H9 (cell line): ENCODE measurements at regions not wholly inside any gene's neighbourhood (a gene's known extent, or its start where the extent isn't known, plus 50 kb on each side); places are given as distances from the start of the nearest gene placed in this dataset.

Source experiments
- DNase-seq: peaks from one replicate; pipeline ENCODE4 v3.0.0-alpha.2; 2017
- H2AFZ ChIP-seq: one replicate; pipeline ENCODE4 v1.6.1; 2013; ENCODE audit warnings: mild to moderate bottlenecking, low read length, control low read depth, moderate library complexity
- H2AK5ac ChIP-seq: 2 replicates; pipeline ENCODE4 v1.6.1; 2013; ENCODE audit warnings: low read length, control low read depth, mixed read lengths; ENCODE audit not compliant: insufficient read length
- H2BK120ac ChIP-seq: one replicate; pipeline ENCODE4 v1.6.1; 2013; ENCODE audit warnings: low read depth, mild to moderate bottlenecking, low read length, control low read depth, inconsistent platforms; ENCODE audit not compliant: poor library complexity, severe bottlenecking
- H2BK12ac ChIP-seq: 2 replicates; pipeline ENCODE4 v1.6.1; 2013; ENCODE audit warnings: low read length, control low read depth, mixed read lengths, low read depth; ENCODE audit not compliant: insufficient read length
- H2BK15ac ChIP-seq: 2 replicates; pipeline ENCODE4 v1.6.1; 2013; ENCODE audit warnings: low read depth, low read length, control low read depth
- H2BK20ac ChIP-seq: one replicate; pipeline ENCODE4 v1.6.1; 2013; ENCODE audit warnings: low read depth, mild to moderate bottlenecking, low read length, control low read depth, inconsistent platforms; ENCODE audit not compliant: poor library complexity, severe bottlenecking
- H2BK5ac ChIP-seq: 2 replicates; pipeline ENCODE4 v1.6.1; 2013; ENCODE audit warnings: low read length, control low read depth, mixed read lengths; ENCODE audit not compliant: insufficient read length
- H3K14ac ChIP-seq: 2 replicates; pipeline ENCODE4 v1.6.1; 2013; ENCODE audit warnings: low read length, control low read depth; ENCODE audit not compliant: insufficient read depth
- H3K18ac ChIP-seq: 2 replicates; pipeline ENCODE4 v1.6.1; 2013; ENCODE audit warnings: low read depth, mild to moderate bottlenecking, mixed read lengths, low read length, control low read depth; ENCODE audit not compliant: insufficient read length
- H3K23ac ChIP-seq: 2 replicates; pipeline ENCODE4 v1.6.1; 2013; ENCODE audit warnings: low read length, control low read depth, mixed read lengths, low read depth; ENCODE audit not compliant: insufficient read length
- H3K23me2 ChIP-seq: 2 replicates; pipeline ENCODE4 v1.6.1; 2013; ENCODE audit warnings: low read depth, mild to moderate bottlenecking, mixed read lengths, low read length, control low read depth; ENCODE audit not compliant: insufficient read length, poor library complexity, severe bottlenecking
- H3K27ac ChIP-seq: 2 replicates; pipeline ENCODE4 v1.5.1; 2013; ENCODE audit warnings: low read length, control low read depth, mixed read lengths, low read depth; ENCODE audit not compliant: insufficient read length
- H3K27me3 ChIP-seq: 2 replicates; pipeline ENCODE4 v1.6.1; 2013; ENCODE audit warnings: low read length, control low read depth, inconsistent platforms; ENCODE audit not compliant: insufficient read depth
- H3K4ac ChIP-seq: 2 replicates; pipeline ENCODE4 v1.6.1; 2013; ENCODE audit warnings: low read depth, mild to moderate bottlenecking, control low read depth, inconsistent platforms, low read length, moderate library complexity
- H3K4me1 ChIP-seq: 2 replicates; pipeline ENCODE4 v1.6.1; 2013; ENCODE audit warnings: low read length, control low read depth, inconsistent platforms; ENCODE audit not compliant: insufficient read depth
- H3K4me2 ChIP-seq: 2 replicates; pipeline ENCODE4 v1.6.1; 2013; ENCODE audit warnings: low read length, control low read depth, mixed read lengths; ENCODE audit not compliant: insufficient read length, insufficient read depth
- H3K56ac ChIP-seq: 2 replicates; pipeline ENCODE4 v1.6.1; 2013; ENCODE audit warnings: low read depth, mild to moderate bottlenecking, mixed read lengths, low read length, control low read depth; ENCODE audit not compliant: insufficient read length
- H3K79me1 ChIP-seq: 2 replicates; pipeline ENCODE4 v1.6.1; 2013; ENCODE audit warnings: low read depth, mild to moderate bottlenecking, moderate library complexity, low read length, control low read depth, inconsistent platforms; ENCODE audit not compliant: insufficient read depth, poor library complexity, severe bottlenecking
- H3K79me2 ChIP-seq: 2 replicates; pipeline ENCODE4 v1.6.1; 2013; ENCODE audit warnings: low read length, control low read depth, inconsistent platforms; ENCODE audit not compliant: insufficient read depth
- H3K9ac ChIP-seq: 2 replicates; pipeline ENCODE4 v1.6.1; 2013; ENCODE audit warnings: low read length, control low read depth, mixed read lengths; ENCODE audit not compliant: insufficient read length; ENCODE audit errors: extremely low read depth
- H3K9me3 ChIP-seq: one replicate; pipeline ENCODE4 v1.6.1; 2013; ENCODE audit warnings: low read depth, low read length, inconsistent platforms; ENCODE audit not compliant: control insufficient read depth
- H3T11ph ChIP-seq: one replicate; pipeline ENCODE4 v1.6.1; 2013; ENCODE audit warnings: mild to moderate bottlenecking, low read length, control low read depth, inconsistent platforms
- H4K20me1 ChIP-seq: one replicate; pipeline ENCODE4 v1.6.1; 2013; ENCODE audit not compliant: control insufficient read depth, insufficient read length, insufficient read depth
- H4K5ac ChIP-seq: 2 replicates; pipeline ENCODE4 v1.6.1; 2013; ENCODE audit warnings: low read depth, mild to moderate bottlenecking, mixed read lengths, low read length, control low read depth; ENCODE audit not compliant: insufficient read length
- H4K8ac ChIP-seq: replicated peaks from 2 replicates; pipeline ENCODE4 v1.6.1; 2013; ENCODE audit warnings: low read length, control low read depth, mixed read lengths, low read depth; ENCODE audit not compliant: insufficient read length
- H4K91ac ChIP-seq: 2 replicates; pipeline ENCODE4 v1.6.1; 2013; ENCODE audit warnings: low read depth, mild to moderate bottlenecking, moderate library complexity, mixed read lengths, low read length, control low read depth; ENCODE audit not compliant: insufficient read length
- H3K27ac Mint-ChIP-seq, 3 experiments: 2 replicates in 2 of 3; 3 replicates in 1 of 3; pipeline ENCODE4 v1.8.0; 2020 to 2021; ENCODE audit warnings: mixed read lengths in 3 of 3, mild to moderate bottlenecking in 1 of 3, moderate library complexity in 1 of 3
- H3K27me3 Mint-ChIP-seq: 2 replicates; pipeline ENCODE4 v1.8.0; 2021; ENCODE audit warnings: low read depth, mild to moderate bottlenecking, moderate library complexity, mixed read lengths
- H3K36me3 Mint-ChIP-seq, 3 experiments: 2 replicates in 2 of 3; 3 replicates in 1 of 3; pipeline ENCODE4 v1.8.0; 2020 to 2021; ENCODE audit warnings: low read depth in 3 of 3, mixed read lengths in 3 of 3; ENCODE audit not compliant: insufficient read depth in 1 of 3
- H3K4me1 Mint-ChIP-seq, 2 experiments: 2 replicates each; pipeline ENCODE4 v1.8.0; 2020; ENCODE audit warnings: mixed read lengths in 2 of 2
- H3K4me3 Mint-ChIP-seq, 2 experiments: 2 replicates in 1 of 2; 3 replicates in 1 of 2; pipeline ENCODE4 v1.8.0; 2020 to 2021; ENCODE audit warnings: mild to moderate bottlenecking in 2 of 2, mixed read lengths in 2 of 2, moderate library complexity in 1 of 2
- H3K9me3 Mint-ChIP-seq, 2 experiments: 2 replicates in 1 of 2; 3 replicates in 1 of 2; pipeline ENCODE4 v1.8.0; 2020; ENCODE audit warnings: mild to moderate bottlenecking in 2 of 2, mixed read lengths in 2 of 2, moderate library complexity in 1 of 2
- WGBS: extraction: QIAGEN DNeasy Blood & Tissue Kit; methylation state at CpG from one replicate; pipeline ENCODE4 v1.1.7; 2013; ENCODE audit warnings: missing lambda C conversion rate, low lambda C conversion rate, mixed read lengths; ENCODE audit not compliant: insufficient read length; ENCODE audit errors: extremely low coverage; 5-methylcytosine and 5-hydroxymethylcytosine counted together
- TF ChIP-seq, protein P1 (sequence below): fragments of 200-600 bp; sonication (generic); conservative IDR thresholded peaks from 3 replicates; pipeline ENCODE4 v1.8.0; 2021; ENCODE audit warnings: antibody characterized with exemption, mild to moderate bottlenecking

DNA sequence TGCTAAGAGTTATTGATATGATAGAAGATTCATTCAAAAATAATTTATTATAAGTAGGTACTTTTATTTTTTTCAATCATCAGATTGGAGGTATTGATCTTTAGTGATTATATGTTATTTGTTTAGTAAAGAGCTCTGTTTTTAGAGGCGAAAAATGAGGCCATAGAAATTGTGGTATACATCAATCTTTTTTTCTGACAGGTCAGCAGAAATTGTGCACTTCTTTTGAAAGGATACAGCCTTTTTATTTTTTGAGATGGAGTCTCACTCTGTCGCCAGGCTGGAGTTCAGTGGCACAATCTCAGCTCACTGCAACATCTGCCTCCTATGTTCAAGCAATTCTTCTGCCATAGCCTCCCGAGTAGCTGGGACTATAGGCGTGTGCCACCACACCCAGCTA, 292.1 kb downstream of the BAMBI start:
- H2BK120ac ChIP-seq: no peak overlapping the region
- no peak overlapping the region for H3K27ac Mint-ChIP-seq
- no peak overlapping the region for H3K23ac ChIP-seq
- H4K5ac ChIP-seq: no peak overlapping the region
- H3K23me2 ChIP-seq: no peaks in the 10 kb centered on the region
- WGBS: no CpG with 5 or more reads among the region's 4 CpGs
- no peaks in the 10 kb centered on the region for H4K20me1 ChIP-seq
- H4K8ac ChIP-seq: no peak overlapping the region
- no peak overlapping the region for H3K27ac ChIP-seq
- TF ChIP-seq, protein P1, sequence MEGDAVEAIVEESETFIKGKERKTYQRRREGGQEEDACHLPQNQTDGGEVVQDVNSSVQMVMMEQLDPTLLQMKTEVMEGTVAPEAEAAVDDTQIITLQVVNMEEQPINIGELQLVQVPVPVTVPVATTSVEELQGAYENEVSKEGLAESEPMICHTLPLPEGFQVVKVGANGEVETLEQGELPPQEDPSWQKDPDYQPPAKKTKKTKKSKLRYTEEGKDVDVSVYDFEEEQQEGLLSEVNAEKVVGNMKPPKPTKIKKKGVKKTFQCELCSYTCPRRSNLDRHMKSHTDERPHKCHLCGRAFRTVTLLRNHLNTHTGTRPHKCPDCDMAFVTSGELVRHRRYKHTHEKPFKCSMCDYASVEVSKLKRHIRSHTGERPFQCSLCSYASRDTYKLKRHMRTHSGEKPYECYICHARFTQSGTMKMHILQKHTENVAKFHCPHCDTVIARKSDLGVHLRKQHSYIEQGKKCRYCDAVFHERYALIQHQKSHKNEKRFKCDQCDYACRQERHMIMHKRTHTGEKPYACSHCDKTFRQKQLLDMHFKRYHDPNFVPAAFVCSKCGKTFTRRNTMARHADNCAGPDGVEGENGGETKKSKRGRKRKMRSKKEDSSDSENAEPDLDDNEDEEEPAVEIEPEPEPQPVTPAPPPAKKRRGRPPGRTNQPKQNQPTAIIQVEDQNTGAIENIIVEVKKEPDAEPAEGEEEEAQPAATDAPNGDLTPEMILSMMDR: no peak
- H3K9ac ChIP-seq: no peak overlapping the region
- H2AFZ ChIP-seq: no peak overlapping the region
- no peak overlapping the region for H3K4me3 Mint-ChIP-seq
- peaks cover 4% of the 10 kb centered on the region in 2 experiments; a peak in 3 of 5 replicates for H3K9me3 Mint-ChIP-seq
- 0 out of 7 replicates have a peak, but pooled peaks cover 0 to 1% (median 0%) of the 10 kb centered on the region in 3 experiments for H3K36me3 Mint-ChIP-seq
- no peak overlapping the region for H4K91ac ChIP-seq
- H3K56ac ChIP-seq: no peak overlapping the region
- H3K27me3 Mint-ChIP-seq: no peaks in the 10 kb centered on the region
- no peak overlapping the region for H2BK20ac ChIP-seq
- no peaks in the 10 kb centered on the region for H3K79me2 ChIP-seq
- H3K14ac ChIP-seq: no peak overlapping the region
- H2AK5ac ChIP-seq: no peak overlapping the region
- H3K4ac ChIP-seq: no peak overlapping the region
- H3K79me1 ChIP-seq: no peaks in the 10 kb centered on the region
- H3K4me1 ChIP-seq: no peaks in the 10 kb centered on the region
- no peaks in the 10 kb centered on the region for H3K9me3 ChIP-seq
- no peaks in the 10 kb centered on the region for H3K27me3 ChIP-seq
- no peak overlapping the region for H2BK15ac ChIP-seq
- H3K4me1 Mint-ChIP-seq: peaks cover 6% of the 10 kb centered on the region in 2 experiments
- H3T11ph ChIP-seq: no peak overlapping the region
- DNase-seq: no peak
- H3K4me2 ChIP-seq: no peak overlapping the region
- no peak overlapping the region for H2BK12ac ChIP-seq
- H2BK5ac ChIP-seq: no peak overlapping the region
- no peak overlapping the region for H3K18ac ChIP-seq
